Left lung (tissue), 4 donors: ENCODE measurements at regions not wholly inside any gene's neighbourhood (a gene's known extent, or its start where the extent isn't known, plus 50 kb on each side); places are given as distances from the start of the nearest gene placed in this dataset.

ENCODE experiments used
- ATAC-seq: fragments of 200-7000 bp; cut with Tn5 transposase; one replicate; pipeline ENCODE4 v1.9.1; 2020; ENCODE audit warnings: moderate library complexity
- DNase-seq, 4 donors: peaks; one replicate each; pipeline ENCODE4 v3.0.0-alpha.2; 2013 to 2020
- H3K27ac ChIP-seq, 2 donors: fragments of 200-600 bp; sonication (generic) in 1 of 2; one replicate each; pipeline versions ENCODE4 v1.5.0 to v1.8.0; 2020 to 2021
- H3K27me3 ChIP-seq, 2 donors: fragments of 200-600 bp; sonication (generic) in 1 of 2; one replicate each; pipeline versions ENCODE4 v1.5.0 to v1.8.0; 2020 to 2021
- H3K36me3 ChIP-seq, 2 donors: fragments of 200-600 bp; sonication (generic) in 1 of 2; one replicate each; pipeline versions ENCODE4 v1.5.0 to v1.8.0; 2020 to 2021
- H3K4me1 ChIP-seq, 2 donors: fragments of 200-600 bp; one replicate each; pipeline ENCODE4 v1.8.0; 2021
- H3K4me3 ChIP-seq, 2 donors: fragments of 200-600 bp; sonication (generic) in 1 of 2; one replicate each; pipeline versions ENCODE4 v1.5.0 to v1.8.0; 2020 to 2021; ENCODE audit warnings: mild to moderate bottlenecking in 1 of 2
- H3K9me3 ChIP-seq, 2 donors: fragments of 200-600 bp; sonication (generic) in 1 of 2; one replicate each; pipeline versions ENCODE4 v1.5.0 to v1.8.0; 2020 to 2021
- CTCF ChIP-seq, 2 donors: fragments of 200-600 bp; sonication (generic) in 1 of 2; IDR thresholded peaks; one replicate each; pipeline versions ENCODE4 v1.5.0 to v1.8.0; 2021; ENCODE audit warnings: antibody characterized with exemption in 2 of 2
- intact Hi-C, 2 donors: fragments of 100-400 bp; cut with DNase I; formaldehyde crosslinking; loops; one replicate each; pipeline versions ENCODE4 v1.11.2 to v1.14.2; 2022
- donor health status: DM: no; HTN: yes; CAD: no.
- donor health status: DM: no; HTN: no; CAD: no.

GRCh38 chr10:108208732-108209131, 1044.2 kb upstream of the SORCS1 start:
- TF ChIP-seq CTCF (IDR thresholded peaks at IDR 0.05), result no peak
- no peak overlapping the region for H3K27ac ChIP-seq
- H3K9me3 ChIP-seq, result peaks cover 0 to 12% of the 10 kb centered on the region in 2 donors
- no peaks in the 10 kb centered on the region for H3K36me3 ChIP-seq
- no peak for DNase-seq
- H3K4me3 ChIP-seq, result no peak overlapping the region
- intact Hi-C loops, result no loop called here
- no peak for ATAC-seq
- no peaks in the 10 kb centered on the region for H3K4me1 ChIP-seq
- no peaks in the 10 kb centered on the region for H3K27me3 ChIP-seq

- H3K27ac ChIP-seq, result no peak overlapping the region
- no peaks in the 10 kb centered on the region for H3K36me3 ChIP-seq
- H3K4me1 ChIP-seq, result no peaks in the 10 kb centered on the region
- H3K27me3 ChIP-seq, result no peaks in the 10 kb centered on the region
- DNase-seq (no peak), ATAC-seq (no peak)
- intact Hi-C loops, result no loop called here
- H3K9me3 ChIP-seq, result peaks cover 0 to 12% of the 10 kb centered on the region in 2 donors
- no peak overlapping the region for H3K4me3 ChIP-seq
- no peak for TF ChIP-seq CTCF (IDR thresholded peaks at IDR 0.05)
Observed at GRCh38 chr10:108208038-108208437, 1043.5 kb upstream of the SORCS1 start.

- no peaks in the 10 kb centered on the region for H3K36me3 ChIP-seq
- H3K4me1 ChIP-seq, result no peaks in the 10 kb centered on the region
Observed at GRCh38 chr10:108204528-108205305, 1040.2 kb upstream of the SORCS1 start.

GRCh38 chr10:108203905-108204527, 1039.5 kb upstream of the SORCS1 start:
- DNase-seq (no peak), ATAC-seq (no peak)
- Histone ChIP-seq H3K9me3 (no peaks in the 10 kb centered on the region), H3K27me3 (no peaks in the 10 kb centered on the region), H3K4me1 (no peaks in the 10 kb centered on the region), H3K27ac (no peak overlapping the region), H3K4me3 (no peak overlapping the region), H3K36me3 (no peaks in the 10 kb centered on the region)
- no peak for TF ChIP-seq CTCF (IDR thresholded peaks at IDR 0.05)
- intact Hi-C loops, result no loop called here

More at GRCh38 chr10:108204528-108205305, 1040.2 kb upstream of the SORCS1 start:
- Histone ChIP-seq H3K9me3 (no peaks in the 10 kb centered on the region), H3K27me3 (no peaks in the 10 kb centered on the region), H3K4me3 (no peak overlapping the region), H3K27ac (no peak overlapping the region)
- TF ChIP-seq CTCF (IDR thresholded peaks at IDR 0.05), result peak; percentile 22 to 43
- DNase-seq, result peak in 2 of 4 donors; percentile 20 to 55
- peak; percentile 88 for ATAC-seq
- intact Hi-C loops, result no loop called here

GRCh38 chr10:108187408-108188012, 1023.0 kb upstream of the SORCS1 start:
- no peak overlapping the region for H3K27ac ChIP-seq
- intact Hi-C loops, result no loop called here
- no peak for DNase-seq

More at GRCh38 chr10:108187408-108188012, 1023.0 kb upstream of the SORCS1 start:
- Histone ChIP-seq H3K4me1 (no peaks in the 10 kb centered on the region), H3K4me3 (no peak overlapping the region), H3K27me3 (no peaks in the 10 kb centered on the region), H3K36me3 (no peaks in the 10 kb centered on the region), H3K9me3 (peaks cover 0 to 21% of the 10 kb centered on the region in 2 donors)
- TF ChIP-seq CTCF (IDR thresholded peaks at IDR 0.05), result no peak
- ATAC-seq, result peak; percentile 21
